HUES64 (cell line): ENCODE measurements at regions not wholly inside any gene's neighbourhood (a gene's known extent, or its start where the extent isn't known, plus 50 kb on each side); places are given as distances from the start of the nearest gene placed in this dataset.

ENCODE experiments used
- H3K27ac ChIP-seq: 2 replicates; pipeline ENCODE4 v1.7.0; 2013; ENCODE audit warnings: low read depth, low read length, inconsistent platforms
- H3K27me3 ChIP-seq: 2 replicates; pipeline ENCODE4 v1.6.1; 2013; ENCODE audit warnings: mild to moderate bottlenecking, low read length; ENCODE audit not compliant: insufficient read depth
- H3K36me3 ChIP-seq: 2 replicates; pipeline ENCODE4 v1.6.1; 2013; ENCODE audit warnings: mild to moderate bottlenecking, low read length; ENCODE audit not compliant: insufficient read depth
- H3K4me1 ChIP-seq: 2 replicates; pipeline ENCODE4 v1.6.1; 2013; ENCODE audit warnings: mild to moderate bottlenecking, low read length, moderate library complexity; ENCODE audit not compliant: insufficient read depth
- H3K4me3 ChIP-seq: 2 replicates; pipeline ENCODE4 v1.5.1; 2013; ENCODE audit warnings: mild to moderate bottlenecking, low read length, moderate library complexity
- H3K9ac ChIP-seq: 2 replicates; pipeline ENCODE4 v1.6.1; 2013; ENCODE audit warnings: mild to moderate bottlenecking, low read depth, low read length
- H3K9me3 ChIP-seq: 2 replicates; pipeline ENCODE4 v1.6.1; 2013; ENCODE audit warnings: low read depth, low read length; ENCODE audit not compliant: insufficient read depth
- WGBS: fragments of 150-250, 120-280 bp; methylation state at CpG from one replicate; pipeline ENCODE4 v1.1.7; 2013; ENCODE audit warnings: missing lambda C conversion rate; 5-methylcytosine and 5-hydroxymethylcytosine counted together

DNA sequence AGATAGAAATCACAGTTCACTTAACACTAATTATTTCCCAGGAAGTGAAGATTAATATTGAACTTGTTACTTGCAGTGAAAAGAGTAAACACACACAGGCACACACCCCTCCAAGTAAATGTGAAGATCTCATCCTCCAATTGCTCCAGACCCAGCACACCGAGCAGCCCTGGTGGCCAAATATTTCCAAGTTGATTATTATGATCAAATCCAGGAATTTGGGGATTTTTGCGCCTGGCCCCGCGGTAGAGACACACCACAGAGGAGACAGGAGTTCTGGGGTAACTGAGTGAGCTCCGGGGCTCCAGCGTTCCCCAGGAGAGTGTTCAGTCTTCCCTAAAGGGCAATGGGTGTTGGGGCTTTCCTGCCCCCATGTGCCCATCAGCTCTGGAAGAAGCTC is 431.5 kb downstream of the BCL11B start:
- H3K9ac ChIP-seq, result no peak overlapping the region
- no peak overlapping the region for H3K27ac ChIP-seq
- H3K27me3 ChIP-seq, result no peaks in the 10 kb centered on the region
- H3K36me3 ChIP-seq, result no peaks in the 10 kb centered on the region
- no peak overlapping the region for H3K4me3 ChIP-seq
- no peaks in the 10 kb centered on the region for H3K4me1 ChIP-seq
- peaks cover 6% of the 10 kb centered on the region; the same call in 1 of the 2 replicates for H3K9me3 ChIP-seq
- 97% methylated on average over 6 of the region's 6 CpGs for WGBS

GRCh38 chr14:98844456-98844855 is 427.5 kb downstream of the BCL11B start:
- H3K9ac ChIP-seq, result no peak overlapping the region
- H3K27ac ChIP-seq, result no peak overlapping the region
- H3K9me3 ChIP-seq, result no peaks in the 10 kb centered on the region; the same call in 1 of the 2 replicates
- H3K36me3 ChIP-seq, result no peaks in the 10 kb centered on the region
- H3K27me3 ChIP-seq, result no peaks in the 10 kb centered on the region
- H3K4me3 ChIP-seq, result no peak overlapping the region
- no peaks in the 10 kb centered on the region for H3K4me1 ChIP-seq

GRCh38 chr14:98847521-98848468 is 424.2 kb downstream of the BCL11B start:
- peaks cover 5% of the 10 kb centered on the region; the same call in 1 of the 2 replicates for H3K4me1 ChIP-seq
- H3K4me3 ChIP-seq, result no peak overlapping the region
- H3K27ac ChIP-seq, result no peak overlapping the region
- no peaks in the 10 kb centered on the region for H3K36me3 ChIP-seq
- no peak overlapping the region for H3K9ac ChIP-seq
- 96% methylated on average over 11 of the region's 11 CpGs for WGBS
- no peaks in the 10 kb centered on the region; the same call in 1 of the 2 replicates for H3K9me3 ChIP-seq
- no peaks in the 10 kb centered on the region for H3K27me3 ChIP-seq

DNA sequence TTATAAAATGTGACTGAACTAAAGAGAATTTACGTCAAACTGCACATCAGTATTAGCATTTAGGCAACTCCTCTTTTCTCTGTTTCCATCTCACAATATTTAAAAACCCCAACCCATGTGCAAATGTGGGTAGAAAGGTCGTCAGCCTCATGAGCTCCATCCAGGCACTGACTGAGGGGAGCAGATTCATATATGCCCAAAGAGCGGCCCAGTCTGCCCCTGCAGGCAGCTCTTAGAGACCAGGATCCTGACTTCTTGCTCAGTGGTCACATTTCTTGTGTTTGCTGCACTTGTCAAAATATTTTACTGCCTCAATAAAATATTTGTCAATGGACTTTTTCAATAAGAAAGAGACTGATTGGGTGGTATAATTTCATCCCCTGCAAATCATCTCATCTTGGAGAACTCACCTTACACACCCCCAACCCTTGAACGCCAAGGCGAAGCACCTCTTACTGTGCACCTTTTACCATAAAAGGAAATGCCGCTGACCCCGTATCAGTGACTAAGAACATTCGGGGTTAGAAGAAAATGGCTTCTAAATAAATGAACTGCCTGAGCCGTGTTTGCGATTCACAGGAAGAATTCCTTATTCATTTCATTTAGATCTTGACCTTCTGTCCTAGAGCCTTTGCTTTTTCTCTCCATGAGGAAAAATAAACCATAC is 418.8 kb downstream of the BCL11B start:
- 90% methylated on average over 10 of the region's 10 CpGs for WGBS
- Histone ChIP-seq H3K4me1 (peaks cover 14% of the 10 kb centered on the region), H3K27me3 (no peaks in the 10 kb centered on the region), H3K36me3 (no peaks in the 10 kb centered on the region), H3K9me3 (no peaks in the 10 kb centered on the region; the same call in 1 of the 2 replicates), H3K27ac (no peak overlapping the region), H3K4me3 (no peak overlapping the region), H3K9ac (no peak overlapping the region)

DNA sequence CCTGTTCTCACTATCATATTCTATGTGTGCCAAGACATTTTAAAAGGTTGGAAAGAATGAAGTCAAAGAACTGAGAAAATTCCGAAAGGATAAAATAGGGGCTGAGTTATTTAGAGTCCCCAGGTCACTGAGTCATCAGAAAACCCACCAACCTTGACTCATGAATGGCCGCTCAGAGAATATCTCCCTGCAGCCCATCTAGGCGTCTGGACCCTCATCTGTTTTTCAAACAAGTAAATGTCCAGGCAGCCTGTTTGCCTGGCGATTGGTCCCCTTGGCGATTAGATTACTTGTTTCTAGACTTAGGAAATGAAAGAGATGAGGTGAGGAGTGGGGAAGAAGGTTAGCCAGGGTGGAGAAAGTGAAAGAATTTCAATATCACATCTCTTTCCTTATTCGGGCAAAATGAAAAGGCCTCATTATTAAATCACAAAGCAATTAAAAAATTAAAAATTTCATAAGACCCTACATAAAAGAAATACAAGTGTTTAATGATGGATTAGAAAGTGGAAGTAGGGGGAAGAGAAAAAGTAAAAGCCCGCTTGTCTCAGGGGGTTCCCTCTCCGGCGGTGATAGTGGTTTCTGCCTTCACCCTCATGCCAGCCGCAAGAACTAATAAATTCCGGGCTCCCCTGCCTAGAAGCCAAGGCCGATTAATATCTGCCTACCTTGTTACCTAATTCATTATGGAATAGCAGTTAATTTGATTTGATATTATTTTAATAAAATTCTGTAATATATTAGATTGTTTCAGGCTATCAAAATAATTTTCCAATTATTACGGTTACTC is 415.9 kb downstream of the BCL11B start:
- Histone ChIP-seq H3K9ac (no peak overlapping the region), H3K27me3 (no peaks in the 10 kb centered on the region), H3K27ac (no peak overlapping the region), H3K4me3 (no peak overlapping the region), H3K9me3 (no peaks in the 10 kb centered on the region), H3K4me1 (peaks cover 9% of the 10 kb centered on the region; the same call in 1 of the 2 replicates), H3K36me3 (no peaks in the 10 kb centered on the region)
- 90% methylated on average over 11 of the region's 13 CpGs for WGBS

DNA sequence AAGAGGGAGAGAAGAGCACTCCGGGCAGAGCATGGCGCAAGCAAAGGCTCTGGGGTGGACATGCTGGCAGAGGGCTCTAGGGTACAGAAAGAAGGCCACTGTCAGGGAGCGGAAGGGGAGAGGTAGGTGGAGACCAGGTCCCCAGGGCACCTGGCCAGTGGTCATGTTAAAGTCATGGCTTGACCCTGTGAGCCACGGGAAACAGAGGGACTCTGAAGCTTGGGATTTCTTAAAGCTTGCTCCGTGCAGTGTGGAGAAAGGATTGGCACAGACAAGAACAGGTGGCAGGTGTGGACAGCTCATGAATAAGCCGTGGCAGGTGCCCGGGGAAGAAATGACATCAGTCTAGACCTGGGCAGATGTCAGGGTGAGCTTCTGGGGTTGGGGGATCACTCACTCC is 413.8 kb downstream of the BCL11B start:
- H3K4me3 ChIP-seq, result no peak overlapping the region
- H3K36me3 ChIP-seq, result no peaks in the 10 kb centered on the region
- no peaks in the 10 kb centered on the region for H3K27me3 ChIP-seq
- H3K27ac ChIP-seq, result no peak overlapping the region
- H3K9ac ChIP-seq, result no peak overlapping the region
- peaks cover 6% of the 10 kb centered on the region; the same call in 1 of the 2 replicates for H3K4me1 ChIP-seq
- no peaks in the 10 kb centered on the region for H3K9me3 ChIP-seq
- WGBS, result 97% methylated on average over 7 of the region's 7 CpGs

- Histone ChIP-seq H3K9ac (no peak overlapping the region), H3K4me1 (peaks cover 2% of the 10 kb centered on the region; the same call in 1 of the 2 replicates), H3K4me3 (no peak overlapping the region), H3K36me3 (no peaks in the 10 kb centered on the region), H3K27ac (no peak overlapping the region), H3K27me3 (no peaks in the 10 kb centered on the region), H3K9me3 (no peaks in the 10 kb centered on the region)
- WGBS, result 94% methylated on average over 10 of the region's 10 CpGs
Measured at GRCh38 chr14:98858561-98858960, 413.4 kb downstream of the BCL11B start.

DNA sequence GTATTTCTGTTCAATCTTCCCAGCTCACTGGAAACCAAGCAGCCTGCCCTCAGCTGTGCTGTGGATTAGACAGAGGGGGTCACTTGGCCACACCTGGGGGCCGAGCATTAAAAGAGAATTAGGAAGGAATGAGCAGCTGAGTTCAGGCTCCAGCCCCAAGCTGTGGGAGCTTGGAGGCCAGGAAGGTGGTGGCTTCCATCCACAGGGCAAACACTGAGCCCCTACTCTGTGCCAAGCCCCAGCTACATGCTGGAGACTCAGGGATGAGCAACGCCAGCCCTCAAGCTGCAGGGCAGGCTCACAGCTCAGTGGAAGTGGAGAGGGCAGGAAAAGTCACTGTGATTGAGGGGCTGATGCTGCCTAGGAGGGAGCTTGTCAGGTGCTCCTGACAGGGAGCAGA is 412.7 kb downstream of the BCL11B start:
- WGBS, result 87% methylated on average over 2 of the region's 2 CpGs
- Histone ChIP-seq H3K27ac (no peak overlapping the region), H3K4me3 (no peak overlapping the region), H3K27me3 (no peaks in the 10 kb centered on the region), H3K9ac (no peak overlapping the region), H3K36me3 (no peaks in the 10 kb centered on the region), H3K9me3 (no peaks in the 10 kb centered on the region), H3K4me1 (no peaks in the 10 kb centered on the region)

- H3K36me3 ChIP-seq, result no peaks in the 10 kb centered on the region
- no peaks in the 10 kb centered on the region for H3K9me3 ChIP-seq
- WGBS, result 94% methylated on average over 2 of the region's 2 CpGs
- no peaks in the 10 kb centered on the region for H3K27me3 ChIP-seq
- H3K27ac ChIP-seq, result no peak overlapping the region
- no peak overlapping the region for H3K9ac ChIP-seq
- H3K4me1 ChIP-seq, result no peaks in the 10 kb centered on the region
- no peak overlapping the region for H3K4me3 ChIP-seq
Measured at GRCh38 chr14:98864211-98864610, 407.8 kb downstream of the BCL11B start.

- no peaks in the 10 kb centered on the region for H3K9me3 ChIP-seq
- H3K27ac ChIP-seq, result no peak overlapping the region
- WGBS, result 93% methylated on average over 6 of the region's 6 CpGs
- H3K9ac ChIP-seq, result no peak overlapping the region
- H3K4me1 ChIP-seq, result no peaks in the 10 kb centered on the region
- no peaks in the 10 kb centered on the region for H3K27me3 ChIP-seq
- H3K36me3 ChIP-seq, result no peaks in the 10 kb centered on the region
- no peak overlapping the region for H3K4me3 ChIP-seq
Measured at GRCh38 chr14:98867146-98867545, 404.9 kb downstream of the BCL11B start.

DNA sequence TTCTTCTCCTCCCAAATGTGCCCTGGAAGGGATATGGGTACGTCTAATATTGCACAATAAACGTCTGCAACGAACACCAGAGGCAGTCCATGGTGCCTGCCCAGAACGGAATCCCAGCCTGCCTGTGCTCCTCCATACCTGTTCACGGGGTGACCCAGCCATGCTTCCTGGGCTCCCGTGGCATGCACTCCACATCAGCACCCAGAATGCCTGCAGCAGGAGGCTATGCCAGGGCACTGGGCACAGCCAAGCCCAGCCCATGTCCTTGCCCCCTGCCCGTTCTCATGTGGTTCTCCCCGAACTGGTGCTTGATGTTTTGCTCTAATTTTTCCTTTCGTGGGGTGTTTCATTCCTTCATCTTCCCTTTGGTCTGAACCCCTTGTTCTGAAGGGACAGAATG is 404.3 kb downstream of the BCL11B start:
- 90% methylated on average over 9 of the region's 9 CpGs for WGBS
- no peak overlapping the region for H3K27ac ChIP-seq
- H3K4me3 ChIP-seq, result no peak overlapping the region
- no peaks in the 10 kb centered on the region for H3K4me1 ChIP-seq
- no peaks in the 10 kb centered on the region for H3K27me3 ChIP-seq
- H3K36me3 ChIP-seq, result no peaks in the 10 kb centered on the region
- no peak overlapping the region for H3K9ac ChIP-seq
- H3K9me3 ChIP-seq, result no peaks in the 10 kb centered on the region
